Pancreas (tissue), 10 donors: ENCODE measurements at regions not wholly inside any gene's neighbourhood (a gene's known extent, or its start where the extent isn't known, plus 50 kb on each side); places are given as distances from the start of the nearest gene placed in this dataset.

Experiments used
- ATAC-seq, 4 donors: fragments of 200-7000 bp; cut with Tn5 transposase; one replicate each; pipeline versions ENCODE4 v1.8.0 to v1.9.1; 2020; ENCODE audit warnings: mild to moderate bottlenecking in 4 of 4, moderate library complexity in 4 of 4
- DNase-seq, 6 donors: peaks; one replicate each; pipeline ENCODE4 v3.0.0-alpha.2; 2020
- FAIRE-seq: peaks from 2 replicates; lab custom pipeline; 2012; peaks lifted over from hg19 to GRCh38; lab: Jason Lieb, UNC
- H3K27ac ChIP-seq, 4 donors: fragments of 200-600 bp; sonication (generic); 1 replicate in 3 of 4; 2 replicates in 1 of 4; pipeline versions ENCODE4 v1.5.0 to v1.8.0; 2020
- H3K27me3 ChIP-seq, 4 donors: fragments of 200-600 bp; one replicate each; pipeline ENCODE4 v1.8.0; 2021
- H3K36me3 ChIP-seq, 3 donors: fragments of 200-600 bp; sonication (generic) in 1 of 3; one replicate each; pipeline versions ENCODE4 v1.5.0 to v1.8.0; 2020 to 2021
- H3K4me1 ChIP-seq, 3 donors: fragments of 200-600 bp; one replicate each; pipeline ENCODE4 v1.8.0; 2021
- H3K4me3 ChIP-seq, 4 donors: fragments of 200-600 bp; sonication (generic) in 2 of 4; one replicate each; pipeline versions ENCODE4 v1.5.0 to v1.8.0; 2020 to 2021
- H3K9me3 ChIP-seq, 4 donors: fragments of 200-600 bp; one replicate each; pipeline ENCODE4 v1.8.0; 2021
- CTCF ChIP-seq, 4 donors: fragments of 200-600 bp; sonication (generic) in 3 of 4; IDR thresholded peaks; one replicate each; pipeline versions ENCODE4 v1.5.0 to v1.8.0; 2021; ENCODE audit warnings: antibody characterized with exemption in 4 of 4
- WGBS, 2 donors: extraction: QIAGEN DNeasy Blood & Tissue Kit; methylation state at CpG; one replicate each; pipeline ENCODE4 v1.1.7; 2013; 5-methylcytosine and 5-hydroxymethylcytosine counted together
- intact Hi-C, 3 donors: fragments of 100-400 bp; cut with DNase I; formaldehyde crosslinking; loops; one replicate each; pipeline versions ENCODE4 v1.11.1 to v1.14.2; 2022
- donor health status: healthy with polysubstance abuse.
- donor health status: DM: no; HTN: no; CAD: no; lungs with moderate emphysema.
- donor health status: DM: no; HTN: no; CAD: no.
- donor health status: control.
- donor health status: control.
- donor health status: Bipolar disorder and iron deficiency.
- donor health status: DM: yes; HTN: yes; CAD: no.
- donor health status: DM: no; HTN: no; CAD: no.
- donor health status: DM: no; HTN: no; CAD: no.
- donor health status: DM: yes; HTN: yes; CAD: no.

DNA sequence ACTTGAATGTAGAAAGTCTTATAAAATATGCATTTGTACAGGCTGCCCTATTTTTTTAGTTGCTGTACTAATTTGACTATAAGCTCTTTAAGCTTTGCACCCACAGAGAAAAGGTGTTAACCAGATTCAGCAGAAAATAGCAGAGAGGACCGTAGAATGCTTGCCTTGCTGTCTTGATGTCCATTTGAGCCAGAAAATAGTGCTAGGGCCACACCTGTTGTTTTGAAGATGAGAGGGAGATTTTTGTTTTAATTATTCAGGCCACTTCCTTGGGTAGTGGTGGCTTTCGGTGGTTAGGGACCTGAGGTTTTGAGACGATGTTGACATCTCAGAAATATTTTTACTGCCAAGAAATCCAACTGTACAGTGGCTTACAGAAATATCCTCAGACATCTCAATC lies 196.0 kb downstream of the SPATA31D1 start:
- no peak overlapping the region for H3K27ac ChIP-seq
- no peaks in the 10 kb centered on the region for H3K9me3 ChIP-seq
- TF ChIP-seq CTCF (IDR thresholded peaks at IDR 0.05): no peak
- FAIRE-seq (no peak), ATAC-seq (no peak), DNase-seq (no peak)
- no peak overlapping the region for H3K4me3 ChIP-seq
- WGBS, 2 donors: 72 to 77% methylated on average over 3 of the region's 3 CpGs
- intact Hi-C loops: no loop called here
- H3K27me3 ChIP-seq: no peaks in the 10 kb centered on the region
- no peaks in the 10 kb centered on the region for H3K4me1 ChIP-seq
- H3K36me3 ChIP-seq: no peaks in the 10 kb centered on the region

GRCh38 chr9:82188817-82189216 lies 200.2 kb downstream of the SPATA31D1 start:
- no peaks in the 10 kb centered on the region for H3K27me3 ChIP-seq
- DNase-seq (no peak), ATAC-seq (no peak), FAIRE-seq (no peak)
- no peaks in the 10 kb centered on the region for H3K9me3 ChIP-seq
- H3K4me1 ChIP-seq: no peaks in the 10 kb centered on the region
- WGBS, 2 donors: 80 to 86% methylated on average over 1 of the region's 1 CpG
- H3K4me3 ChIP-seq: no peak overlapping the region
- no peaks in the 10 kb centered on the region for H3K36me3 ChIP-seq
- no peak overlapping the region for H3K27ac ChIP-seq
- intact Hi-C loops: no loop called here
- no peak for TF ChIP-seq CTCF (IDR thresholded peaks at IDR 0.05)

DNA sequence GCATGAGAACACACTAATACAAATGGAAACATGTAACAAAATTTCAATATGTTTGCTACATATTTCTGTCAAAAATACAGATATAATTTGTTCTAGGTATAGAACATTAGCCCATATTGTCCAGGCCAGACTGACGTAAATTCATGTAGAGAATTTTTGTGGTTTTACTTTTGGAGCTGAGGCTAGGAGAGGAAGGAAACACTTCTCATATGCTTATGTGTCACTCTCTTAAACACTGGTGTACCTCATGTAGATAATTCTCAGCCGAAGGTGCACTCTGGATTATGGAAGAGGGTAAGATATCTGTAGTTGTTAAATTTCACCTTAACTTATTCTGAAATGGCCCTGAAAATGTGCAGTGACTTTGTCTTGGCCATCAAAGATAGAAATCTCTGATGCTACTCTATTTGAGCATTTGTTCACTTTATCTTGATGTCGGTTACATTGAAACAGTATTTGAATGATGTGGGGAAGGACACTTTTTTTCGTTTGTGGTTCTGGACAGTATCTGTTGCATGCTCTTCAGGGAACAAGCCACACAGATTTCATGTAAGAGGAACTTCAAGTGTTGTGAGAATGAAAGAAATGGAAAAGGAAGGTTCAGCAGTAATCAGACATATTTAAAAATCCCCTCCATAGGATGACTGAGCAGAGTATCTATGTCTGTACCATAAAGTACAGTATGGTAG lies 202.7 kb downstream of the SPATA31D1 start:
- no peak for TF ChIP-seq CTCF (IDR thresholded peaks at IDR 0.05)
- intact Hi-C loops: no loop called here
- WGBS, 2 donors: 71 to 79% methylated on average over 4 of the region's 4 CpGs
- Histone ChIP-seq H3K36me3 (no peaks in the 10 kb centered on the region), H3K27me3 (no peaks in the 10 kb centered on the region), H3K4me3 (no peak overlapping the region), H3K9me3 (no peaks in the 10 kb centered on the region), H3K4me1 (no peaks in the 10 kb centered on the region), H3K27ac (no peak overlapping the region)
- no peak for FAIRE-seq
- no peak for ATAC-seq
- no peak for DNase-seq

DNA sequence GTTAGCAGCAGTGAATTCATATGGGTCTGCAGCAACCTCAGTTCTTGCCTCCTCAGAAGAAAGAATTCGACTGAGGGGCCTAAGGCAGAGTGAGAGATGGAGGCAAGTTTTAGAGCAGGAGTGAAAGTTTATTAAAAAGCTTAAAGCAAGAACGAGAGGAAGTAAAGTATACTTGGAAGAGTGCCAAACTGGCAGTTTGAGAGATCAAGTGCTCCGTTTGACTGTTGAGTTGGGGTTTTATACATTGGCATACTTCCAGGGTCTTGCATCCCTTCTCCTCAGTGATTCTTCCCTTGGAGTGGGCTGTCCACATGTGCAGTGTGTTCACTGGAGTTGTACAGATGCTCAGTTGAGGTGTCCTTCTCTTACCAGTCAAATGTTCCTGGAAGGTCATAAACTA lies 203.6 kb downstream of the SPATA31D1 start:
- Histone ChIP-seq H3K36me3 (no peaks in the 10 kb centered on the region), H3K4me1 (no peaks in the 10 kb centered on the region), H3K27ac (no peak overlapping the region), H3K9me3 (no peaks in the 10 kb centered on the region), H3K4me3 (no peak overlapping the region), H3K27me3 (no peaks in the 10 kb centered on the region)
- ATAC-seq (no peak), FAIRE-seq (no peak), DNase-seq (no peak)
- TF ChIP-seq CTCF (IDR thresholded peaks at IDR 0.05): no peak
- WGBS, 2 donors: 42 to 59% methylated on average over 3 of the region's 3 CpGs
- intact Hi-C loops: no loop called here

GRCh38 chr9:82196622-82197441 lies 208.3 kb downstream of the SPATA31D1 start:
- DNase-seq: no peak
- no peak for ATAC-seq
- Histone ChIP-seq H3K4me1 (no peaks in the 10 kb centered on the region), H3K27me3 (no peaks in the 10 kb centered on the region), H3K27ac (no peak overlapping the region), H3K36me3 (no peaks in the 10 kb centered on the region), H3K4me3 (no peak overlapping the region), H3K9me3 (no peaks in the 10 kb centered on the region)
- no peak for TF ChIP-seq CTCF (IDR thresholded peaks at IDR 0.05)
- intact Hi-C loops: no loop called here
- FAIRE-seq: no peak
